SU-DHL-6 (cell line): ENCODE measurements at regions not wholly inside any gene's neighbourhood (a gene's known extent, or its start where the extent isn't known, plus 50 kb on each side); places are given as distances from the start of the nearest gene placed in this dataset.

ENCODE experiments used
- H2AFZ ChIP-seq: fragments of 200-600 bp; sonication (generic); 2 replicates; pipeline ENCODE4 v1.6.1; 2014; ENCODE audit warnings: low read depth, mild to moderate bottlenecking, moderate library complexity, mixed read lengths, antibody characterized with exemption, low read length; ENCODE audit not compliant: severe bottlenecking
- H3F3A ChIP-seq: fragments of 200-600 bp; shearing (Covaris generic); 2 replicates; pipeline ENCODE4 v1.6.0; 2016; ENCODE audit warnings: antibody characterized with exemption, mild to moderate bottlenecking; ENCODE audit not compliant: insufficient read depth
- H3K27ac ChIP-seq: fragments of 200-600 bp; sonication (generic); 2 replicates; pipeline ENCODE4 v1.5.1; 2016; ENCODE audit warnings: low read depth, mild to moderate bottlenecking, low read length, moderate library complexity, mixed read lengths
- H3K27me3 ChIP-seq: fragments of 200-600 bp; sonication (generic), shearing (Covaris generic); 2 replicates; pipeline ENCODE4 v1.6.0; 2014; ENCODE audit warnings: mild to moderate bottlenecking, low read length
- H3K36me3 ChIP-seq: fragments of 200-600 bp; sonication (generic); 2 replicates; pipeline ENCODE4 v1.6.1; 2014; ENCODE audit warnings: mild to moderate bottlenecking, low read length, mixed read lengths
- H3K4me2 ChIP-seq: fragments of 300-600, 200-600 bp; shearing (Covaris generic), sonication (generic); 2 replicates; pipeline ENCODE4 v1.6.0; 2014; ENCODE audit warnings: low read length, low read depth, mild to moderate bottlenecking; ENCODE audit not compliant: poor library complexity, severe bottlenecking
- H3K4me3 ChIP-seq: fragments of 200-600 bp; sonication (generic); 2 replicates; pipeline ENCODE4 v1.5.1; 2014; ENCODE audit warnings: antibody characterized with exemption, low read length, mild to moderate bottlenecking, mixed read lengths; ENCODE audit not compliant: insufficient read depth, poor library complexity, severe bottlenecking
- H3K79me2 ChIP-seq: fragments of 200-600 bp; sonication (generic); 2 replicates; pipeline ENCODE4 v1.6.1; 2014; ENCODE audit warnings: mild to moderate bottlenecking, low read length, moderate library complexity; ENCODE audit not compliant: insufficient read depth
- H3K9ac ChIP-seq: fragments of 200-600 bp; sonication (generic); 2 replicates; pipeline ENCODE4 v1.7.0; 2014; ENCODE audit warnings: mild to moderate bottlenecking, low read length
- H3K9me2 ChIP-seq: fragments of 200-600 bp; sonication (generic); replicated peaks from 2 replicates; pipeline ENCODE4 v1.6.1; 2014; ENCODE audit warnings: low read length; ENCODE audit not compliant: insufficient read depth
- H3K9me3 ChIP-seq: fragments of 200-600 bp; sonication (generic); 2 replicates; pipeline ENCODE4 v1.6.1; 2014; ENCODE audit warnings: low read length, mixed read lengths; ENCODE audit not compliant: insufficient read depth
- H4K20me1 ChIP-seq: fragments of 200-600 bp; sonication (generic); 2 replicates; pipeline ENCODE4 v1.6.1; 2014; ENCODE audit warnings: low read depth, mild to moderate bottlenecking, antibody characterized with exemption, low read length, moderate library complexity, mixed read lengths
- CTCF ChIP-seq: fragments of 200-600 bp; sonication (generic); IDR thresholded peaks from one replicate; pipeline ENCODE4 v1.5.1; 2017; ENCODE audit warnings: antibody characterized with exemption, mild to moderate bottlenecking, low read length, moderate library complexity; ENCODE audit not compliant: insufficient read depth, poor library complexity, severe bottlenecking
- EZH2phosphoT487 ChIP-seq: fragments of 200-600 bp; sonication (generic), shearing (Covaris generic); conservative IDR thresholded peaks from 2 replicates; pipeline ENCODE4 v1.6.1; 2018; ENCODE audit warnings: mild to moderate bottlenecking, antibody characterized with exemption, low read length, moderate library complexity, mixed read lengths

GRCh38 chr21:35386491-35387079, 337.5 kb upstream of the RUNX1 start:
- Histone ChIP-seq H3K79me2 (no peaks in the 10 kb centered on the region), H2AFZ (no peak overlapping the region), H4K20me1 (no peaks in the 10 kb centered on the region), H3K27me3 (no peaks in the 10 kb centered on the region), H3K4me2 (no peak overlapping the region), H3K9me2 (no peaks in the 10 kb centered on the region), H3K9me3 (no peaks in the 10 kb centered on the region), H3F3A (no peaks in the 10 kb centered on the region), H3K36me3 (no peaks in the 10 kb centered on the region), H3K9ac (no peak overlapping the region), H3K4me3 (no peak overlapping the region), H3K27ac (no peak overlapping the region)
- TF ChIP-seq CTCF (no peak), EZH2phosphoT487 (no peak)

GRCh38 chr21:35384375-35384774, 335.3 kb upstream of the RUNX1 start:
- no peak overlapping the region for H3K4me3 ChIP-seq
- no peak overlapping the region for H2AFZ ChIP-seq
- TF ChIP-seq CTCF (no peak), EZH2phosphoT487 (no peak)
- H4K20me1 ChIP-seq, result no peaks in the 10 kb centered on the region
- H3K36me3 ChIP-seq, result no peaks in the 10 kb centered on the region
- H3F3A ChIP-seq, result no peaks in the 10 kb centered on the region
- no peak overlapping the region for H3K4me2 ChIP-seq
- no peaks in the 10 kb centered on the region for H3K27me3 ChIP-seq
- no peak overlapping the region for H3K9ac ChIP-seq
- H3K9me2 ChIP-seq, result no peaks in the 10 kb centered on the region
- H3K9me3 ChIP-seq, result no peaks in the 10 kb centered on the region
- no peaks in the 10 kb centered on the region for H3K79me2 ChIP-seq
- H3K27ac ChIP-seq, result no peak overlapping the region

GRCh38 chr21:35382696-35383095, 333.6 kb upstream of the RUNX1 start:
- H3K9me2 ChIP-seq, result no peaks in the 10 kb centered on the region
- no peak overlapping the region for H3K9ac ChIP-seq
- H3K9me3 ChIP-seq, result no peaks in the 10 kb centered on the region
- H2AFZ ChIP-seq, result no peak overlapping the region
- no peak overlapping the region for H3K27ac ChIP-seq
- TF ChIP-seq EZH2phosphoT487 (no peak), CTCF (no peak)
- H3K79me2 ChIP-seq, result no peaks in the 10 kb centered on the region
- H3K4me3 ChIP-seq, result no peak overlapping the region
- H3F3A ChIP-seq, result no peaks in the 10 kb centered on the region
- H3K36me3 ChIP-seq, result no peaks in the 10 kb centered on the region
- no peaks in the 10 kb centered on the region for H3K27me3 ChIP-seq
- H3K4me2 ChIP-seq, result no peak overlapping the region
- no peaks in the 10 kb centered on the region for H4K20me1 ChIP-seq
